Endothelial cell of umbilical vein (primary cell): ENCODE measurements at regions not wholly inside any gene's neighbourhood (a gene's known extent, or its start where the extent isn't known, plus 50 kb on each side); places are given as distances from the start of the nearest gene placed in this dataset.
A peak's percentile ranks its signal among the peaks of the same experiment; 100 is the strongest.

Experiments used
- BruUV-seq: library from RNA; stranded (reverse); fragments of 400-500 nt; replicated peaks from 2 replicates; lab custom pipeline; 2021; lab: Mats Ljungman, UMichigan
- CTCF ChIA-PET: fragments of 300-600, 350-600 bp; sonication (Branson Sonifier 250); formaldehyde crosslinking; loops from one replicate; lab custom pipeline; 2021; ENCODE audit warnings: antibody characterized with exemption, inconsistent platforms; lab: Charles Lee
- POLR2A ChIA-PET: fragments of 300-600, 350-600 bp; sonication (Branson Sonifier 250); formaldehyde crosslinking; loops from one replicate; lab custom pipeline; 2021; ENCODE audit warnings: antibody characterized with exemption, inconsistent platforms; lab: Charles Lee
- DNase-seq: peaks from one replicate; pipeline ENCODE4 v3.0.0-alpha.2; 2011; ENCODE audit warnings: low read depth, low spot score
- FAIRE-seq: peaks from 2 replicates; lab custom pipeline; 2011; peaks lifted over from hg19 to GRCh38; lab: Jason Lieb, UNC
- H2AFZ ChIP-seq: 2 replicates; pipeline ENCODE4 v1.6.0; 2012; ENCODE audit warnings: low read depth, low read length, control low read depth, inconsistent platforms
- H3K27ac ChIP-seq: 2 replicates; pipeline ENCODE4 v1.5.1; 2011; ENCODE audit warnings: low read depth, mild to moderate bottlenecking, control low read depth, low read length, moderate library complexity; ENCODE audit not compliant: insufficient read depth
- H3K27me3 ChIP-seq, 2 experiments: 2 replicates each; pipeline versions ENCODE4 v1.6.0 to v1.6.1; 2011; ENCODE audit warnings: low read length in 2 of 2, mixed read lengths in 1 of 2; ENCODE audit not compliant: control insufficient read depth in 2 of 2, insufficient read depth in 2 of 2
- H3K36me3 ChIP-seq, 2 experiments: 2 replicates in 1 of 2; 3 replicates in 1 of 2; pipeline ENCODE4 v1.5.1; 2011; ENCODE audit warnings: low read length in 2 of 2, mild to moderate bottlenecking in 1 of 2, moderate library complexity in 1 of 2; ENCODE audit not compliant: control insufficient read depth in 2 of 2, insufficient read depth in 2 of 2; ENCODE audit errors: extremely low read depth in 1 of 2
- H3K4me1 ChIP-seq: 3 replicates; pipeline ENCODE4 v1.5.1; 2011; ENCODE audit warnings: mild to moderate bottlenecking, low read length; ENCODE audit not compliant: control insufficient read depth, insufficient read depth; ENCODE audit errors: extremely low read depth
- H3K4me2 ChIP-seq: 2 replicates; pipeline ENCODE4 v1.6.1; 2011; ENCODE audit warnings: low read length, control low read depth, mixed read lengths; ENCODE audit not compliant: insufficient read depth
- H3K4me3 ChIP-seq, 3 experiments: fragments of 200-600 bp in 1 of 3; sonication (generic), shearing (Covaris generic) in 1 of 3; replicated peaks in 1 of 3; 2 replicates each; pipeline ENCODE4 v1.5.1; 2011 to 2016; ENCODE audit warnings: control low read depth in 3 of 3, low read length in 3 of 3, mild to moderate bottlenecking in 2 of 3, inconsistent platforms in 1 of 3, low read depth in 1 of 3, moderate library complexity in 1 of 3; ENCODE audit not compliant: insufficient read depth in 1 of 3
- H3K79me2 ChIP-seq: 2 replicates; pipeline ENCODE4 v1.6.0; 2012; ENCODE audit warnings: low read length, inconsistent platforms; ENCODE audit not compliant: control insufficient read depth, insufficient read depth
- H3K9ac ChIP-seq: replicated peaks from 2 replicates; pipeline ENCODE3; 2011; ENCODE audit warnings: low read length, control low read depth; ENCODE audit not compliant: insufficient read depth; ENCODE audit errors: extremely low read depth
- H3K9me1 ChIP-seq: replicated peaks from 3 replicates; pipeline ENCODE4 v1.6.0; 2011; ENCODE audit warnings: mild to moderate bottlenecking, low read length; ENCODE audit not compliant: control insufficient read depth, insufficient read depth; ENCODE audit errors: extremely low read depth
- H3K9me3 ChIP-seq: replicated peaks from 2 replicates; pipeline ENCODE4 v1.5.1; 2012; ENCODE audit warnings: low read length, inconsistent platforms; ENCODE audit not compliant: control insufficient read depth, insufficient read depth
- H4K20me1 ChIP-seq: replicated peaks from 2 replicates; pipeline ENCODE3; 2011; ENCODE audit warnings: mild to moderate bottlenecking, low read length; ENCODE audit not compliant: control insufficient read depth, insufficient read depth; ENCODE audit errors: extremely low read depth
- CTCF ChIP-seq, 2 donors: IDR thresholded peaks; 1 replicate in 1 of 2; 2 replicates in 1 of 2; pipeline ENCODE4 v1.5.1; 2011; ENCODE audit warnings: low read length in 2 of 2, mild to moderate bottlenecking in 2 of 2, moderate library complexity in 2 of 2, control low read depth in 1 of 2, inconsistent platforms in 1 of 2, low read depth in 1 of 2; ENCODE audit not compliant: insufficient read depth in 1 of 2; ENCODE audit errors: extremely low read depth in 1 of 2
- EZH2 ChIP-seq: IDR thresholded peaks from 2 replicates; pipeline ENCODE4 v1.6.1; 2012; ENCODE audit warnings: borderline replicate concordance, low read depth, mild to moderate bottlenecking, moderate library complexity, low read length, inconsistent platforms; ENCODE audit not compliant: severe bottlenecking
- JUN ChIP-seq: IDR thresholded peaks from 2 replicates; pipeline ENCODE4 v1.6.1; 2011; ENCODE audit warnings: borderline replicate concordance, low read depth; ENCODE audit not compliant: insufficient read length, insufficient read depth
- MAX ChIP-seq: IDR thresholded peaks from 2 replicates; pipeline ENCODE4 v1.6.1; 2011; ENCODE audit not compliant: insufficient read depth, insufficient read length
- MYC ChIP-seq: IDR thresholded peaks from one replicate; pipeline ENCODE4 v1.6.1; 2011; ENCODE audit warnings: mild to moderate bottlenecking, low read depth, low read length
- dilution Hi-C: fragments of 300-500 bp; cut with MboI; formaldehyde crosslinking; loops from one replicate; pipeline ENCODE4 v1.15.0; 2019; ENCODE audit warnings: low sequenced_read_pairs; ENCODE audit not compliant: extremely low pct_ligation_motif_present
- intact Hi-C: fragments of 100-400 bp; cut with micrococcal nuclease; formaldehyde crosslinking; loops from one replicate; pipeline ENCODE4 v1.10.0; 2022

- H3K27ac ChIP-seq = peak overlapping the region; percentile 92
- no TSS peak for BruUV-seq
- CTCF ChIA-PET = interaction anchor here (0.7 to 2.7 kb wide), 17 partner anchors 10 to 1297 kb away, joined by 3 to 35 read pairs (median 6); no protein-coding TSS in a partner anchor
- intact Hi-C loops (loop anchor here (1.0 to 10.0 kb wide), 9 partner anchors 16 to 1523 kb away; partner anchors contain the start of genes GZF1 and NANP), dilution Hi-C loops (no loop called here)
- peak overlapping the region; percentile 57 for H3K4me2 ChIP-seq
- TF ChIP-seq JUN = no peak
- TF ChIP-seq MAX = no peak
- no peak for TF ChIP-seq EZH2
- TF ChIP-seq MYC = no peak
- TF ChIP-seq CTCF (IDR thresholded peaks at IDR 0.05; ENCODE audit: extremely low read depth in 1 of 2, insufficient read depth in 1 of 2, low read depth in 1 of 2, low read length in 2 of 2) = peak; percentile 48 to 67
- no peaks in the 10 kb centered on the region for H3K79me2 ChIP-seq
- H3K9ac ChIP-seq = peak overlapping the region; percentile 6
- H3K9me1 ChIP-seq = no peaks in the 10 kb centered on the region
- FAIRE-seq (peak; percentile 56), DNase-seq (no peak)
- H3K27me3 ChIP-seq = no peaks in the 10 kb centered on the region
- H2AFZ ChIP-seq = peak overlapping the region; percentile 70
- no peaks in the 10 kb centered on the region for H3K36me3 ChIP-seq
- POLR2A ChIA-PET = no interaction called here
- H3K4me3 ChIP-seq = no peak overlapping the region
- H4K20me1 ChIP-seq = no peaks in the 10 kb centered on the region
- H3K9me3 ChIP-seq = no peaks in the 10 kb centered on the region
- peaks cover 50% of the 10 kb centered on the region for H3K4me1 ChIP-seq
Observed at GRCh38 chr20:24102290-24102689, 113.7 kb upstream of the GGTLC1 start.
